Neural progenitor cell (in vitro differentiated cells): ENCODE measurements at regions not wholly inside any gene's neighbourhood (a gene's known extent, or its start where the extent isn't known, plus 50 kb on each side); places are given as distances from the start of the nearest gene placed in this dataset.
A peak's percentile ranks its signal among the peaks of the same experiment; 100 is the strongest.

ENCODE experiments used
- DNase-seq: peaks from one replicate; pipeline ENCODE4 v3.0.0-alpha.2; 2016; ENCODE audit warnings: low spot score
- H2AFZ ChIP-seq: fragments of 200-600 bp; sonication (generic); replicated peaks from 2 replicates; pipeline ENCODE4 v1.6.1; 2016; ENCODE audit warnings: antibody characterized with exemption
- H3F3A ChIP-seq: fragments of 200-600 bp; sonication (generic); 2 replicates; pipeline ENCODE4 v1.6.1; 2016; ENCODE audit warnings: antibody characterized with exemption, low read depth
- H3K27ac ChIP-seq: fragments of 200-600 bp; sonication (generic); 2 replicates; pipeline ENCODE4 v1.5.1; 2016; ENCODE audit warnings: mild to moderate bottlenecking
- H3K27me3 ChIP-seq: fragments of 200-600 bp; sonication (generic); 2 replicates; pipeline ENCODE4 v1.6.1; 2016; ENCODE audit warnings: mild to moderate bottlenecking, moderate library complexity
- H3K36me3 ChIP-seq: fragments of 200-600 bp; sonication (generic); 2 replicates; pipeline ENCODE4 v1.5.1; 2016
- H3K4me1 ChIP-seq: fragments of 200-600 bp; sonication (generic); 2 replicates; pipeline ENCODE4 v1.6.1; 2016; ENCODE audit warnings: mixed run types
- H3K4me2 ChIP-seq: fragments of 200-600 bp; sonication (generic); 2 replicates; pipeline ENCODE4 v1.6.1; 2016
- H3K4me3 ChIP-seq: fragments of 200-600 bp; sonication (generic); 2 replicates; pipeline ENCODE4 v1.5.1; 2016
- H3K79me2 ChIP-seq: fragments of 200-600 bp; sonication (generic); 2 replicates; pipeline ENCODE4 v1.6.1; 2016; ENCODE audit warnings: low read depth
- H3K9ac ChIP-seq: fragments of 200-600 bp; sonication (generic); 2 replicates; pipeline ENCODE4 v1.6.1; 2016
- H3K9me3 ChIP-seq: fragments of 200-600 bp; sonication (generic); 2 replicates; pipeline ENCODE4 v1.5.1; 2016; ENCODE audit warnings: low read depth
- H4K20me1 ChIP-seq: fragments of 200-600 bp; sonication (generic); 2 replicates; pipeline ENCODE4 v1.6.1; 2016; ENCODE audit warnings: low read depth
- H3K27ac Mint-ChIP-seq: 3 replicates; pipeline ENCODE4 v1.8.0; 2021; ENCODE audit warnings: mixed read lengths
- H3K27me3 Mint-ChIP-seq: 2 replicates; pipeline ENCODE4 v1.8.0; 2022; ENCODE audit warnings: low read depth, mild to moderate bottlenecking, inconsistent platforms, moderate library complexity, mixed read lengths; ENCODE audit not compliant: insufficient read depth
- H3K36me3 Mint-ChIP-seq: 3 replicates; pipeline ENCODE4 v1.8.0; 2021; ENCODE audit warnings: mixed read lengths
- H3K4me1 Mint-ChIP-seq: 3 replicates; pipeline ENCODE4 v1.8.0; 2021; ENCODE audit warnings: mixed read lengths
- H3K4me3 Mint-ChIP-seq: 3 replicates; pipeline ENCODE4 v1.8.0; 2021; ENCODE audit warnings: mild to moderate bottlenecking, moderate library complexity, mixed read lengths
- H3K9me3 Mint-ChIP-seq: 3 replicates; pipeline ENCODE4 v1.8.0; 2020; ENCODE audit warnings: mixed read lengths
- EZH2 ChIP-seq: fragments of 200-600 bp; sonication (generic); IDR thresholded peaks from 2 replicates; pipeline ENCODE4 v1.6.1; 2017; ENCODE audit warnings: antibody characterized with exemption, mild to moderate bottlenecking, moderate library complexity
- EZH2phosphoT487 ChIP-seq: fragments of 200-600 bp; sonication (generic); IDR thresholded peaks from 2 replicates; pipeline ENCODE4 v1.6.1; 2017; ENCODE audit warnings: antibody characterized with exemption
- TF ChIP-seq, protein P1 (sequence below): fragments of 200-600 bp; sonication (generic); IDR thresholded peaks from 2 replicates; pipeline ENCODE4 v1.5.1; 2017; ENCODE audit warnings: antibody characterized with exemption, mild to moderate bottlenecking

DNA sequence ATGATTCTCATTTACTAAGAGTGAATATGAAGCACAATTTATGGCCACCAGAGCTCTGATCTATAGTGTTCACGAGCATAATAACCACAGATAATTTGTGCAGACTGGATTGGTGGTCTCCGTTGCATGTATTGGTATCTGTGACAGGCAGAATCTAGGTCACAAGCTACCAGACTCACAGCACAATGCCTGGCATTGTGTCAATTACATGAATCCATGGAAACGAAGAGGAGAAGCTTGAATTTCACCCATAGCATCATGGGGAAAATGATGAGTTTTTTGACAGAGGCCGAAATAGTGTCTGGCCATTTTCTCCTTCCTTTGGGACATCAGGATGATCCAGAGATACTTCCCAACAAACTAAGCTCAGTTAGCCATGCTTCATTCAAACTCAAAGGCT, 52.3 kb upstream of the TMEM170B start:
- Histone ChIP-seq H3K27ac (peak overlapping the region; percentile 68), H3K27me3 (no peaks in the 10 kb centered on the region), H3K4me1 (peaks cover 27% of the 10 kb centered on the region), H3K79me2 (no peaks in the 10 kb centered on the region), H3K4me2 (peak overlapping the region; percentile 27), H3K4me3 (no peak overlapping the region), H4K20me1 (no peaks in the 10 kb centered on the region), H3K9ac (no peak overlapping the region), H3K9me3 (no peaks in the 10 kb centered on the region), H2AFZ (no peak overlapping the region), H3K36me3 (no peaks in the 10 kb centered on the region), H3F3A (peaks cover 20% of the 10 kb centered on the region)
- no peaks in the 10 kb centered on the region for H3K36me3 Mint-ChIP-seq
- H3K4me3 Mint-ChIP-seq, result no peak overlapping the region
- DNase-seq, result no peak
- H3K27me3 Mint-ChIP-seq, result peaks cover 2% of the 10 kb centered on the region
- peak overlapping the region; percentile 69 for H3K27ac Mint-ChIP-seq
- peaks cover 30% of the 10 kb centered on the region for H3K4me1 Mint-ChIP-seq
- TF ChIP-seq EZH2phosphoT487 (no peak), EZH2 (no peak)
- TF ChIP-seq, protein P1, sequence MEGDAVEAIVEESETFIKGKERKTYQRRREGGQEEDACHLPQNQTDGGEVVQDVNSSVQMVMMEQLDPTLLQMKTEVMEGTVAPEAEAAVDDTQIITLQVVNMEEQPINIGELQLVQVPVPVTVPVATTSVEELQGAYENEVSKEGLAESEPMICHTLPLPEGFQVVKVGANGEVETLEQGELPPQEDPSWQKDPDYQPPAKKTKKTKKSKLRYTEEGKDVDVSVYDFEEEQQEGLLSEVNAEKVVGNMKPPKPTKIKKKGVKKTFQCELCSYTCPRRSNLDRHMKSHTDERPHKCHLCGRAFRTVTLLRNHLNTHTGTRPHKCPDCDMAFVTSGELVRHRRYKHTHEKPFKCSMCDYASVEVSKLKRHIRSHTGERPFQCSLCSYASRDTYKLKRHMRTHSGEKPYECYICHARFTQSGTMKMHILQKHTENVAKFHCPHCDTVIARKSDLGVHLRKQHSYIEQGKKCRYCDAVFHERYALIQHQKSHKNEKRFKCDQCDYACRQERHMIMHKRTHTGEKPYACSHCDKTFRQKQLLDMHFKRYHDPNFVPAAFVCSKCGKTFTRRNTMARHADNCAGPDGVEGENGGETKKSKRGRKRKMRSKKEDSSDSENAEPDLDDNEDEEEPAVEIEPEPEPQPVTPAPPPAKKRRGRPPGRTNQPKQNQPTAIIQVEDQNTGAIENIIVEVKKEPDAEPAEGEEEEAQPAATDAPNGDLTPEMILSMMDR, result no peak
- H3K9me3 Mint-ChIP-seq, result no peaks in the 10 kb centered on the region

DNA sequence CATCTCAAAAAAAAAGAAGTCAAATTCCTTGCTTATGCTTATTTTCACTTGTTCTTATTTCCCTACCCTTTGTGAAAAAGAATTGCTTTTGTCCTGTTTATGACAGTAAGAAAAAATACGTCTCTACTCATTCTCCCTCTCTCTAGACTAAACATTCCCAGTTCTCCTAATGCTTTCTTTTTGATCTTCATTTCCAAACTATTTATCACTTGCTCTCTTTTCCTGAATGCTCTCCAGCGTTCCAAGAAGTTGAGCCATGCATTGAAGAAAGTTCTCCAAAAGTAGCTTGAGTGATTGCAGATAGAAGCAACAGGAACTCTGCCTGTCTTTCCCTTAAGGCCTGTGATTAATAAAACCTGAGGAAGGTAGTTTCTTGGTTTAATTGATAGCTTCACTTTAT, 53.1 kb upstream of the TMEM170B start:
- H3F3A ChIP-seq, result peaks cover 20% of the 10 kb centered on the region
- H2AFZ ChIP-seq, result no peak overlapping the region
- H3K9ac ChIP-seq, result no peak overlapping the region
- TF ChIP-seq, protein P1, result no peak
- TF ChIP-seq EZH2, result no peak
- no peak for TF ChIP-seq EZH2phosphoT487
- no peaks in the 10 kb centered on the region for H3K36me3 ChIP-seq
- peaks cover 29% of the 10 kb centered on the region for H3K4me1 Mint-ChIP-seq
- no peaks in the 10 kb centered on the region for H3K79me2 ChIP-seq
- H3K4me3 ChIP-seq, result no peak overlapping the region
- H3K36me3 Mint-ChIP-seq, result no peaks in the 10 kb centered on the region
- DNase-seq, result no peak
- no peaks in the 10 kb centered on the region for H3K9me3 ChIP-seq
- H3K27ac Mint-ChIP-seq, result no peak overlapping the region
- H3K9me3 Mint-ChIP-seq, result no peaks in the 10 kb centered on the region
- H3K27me3 ChIP-seq, result no peaks in the 10 kb centered on the region
- no peak overlapping the region for H3K4me2 ChIP-seq
- no peaks in the 10 kb centered on the region for H4K20me1 ChIP-seq
- no peak overlapping the region for H3K4me3 Mint-ChIP-seq
- peaks cover 27% of the 10 kb centered on the region for H3K4me1 ChIP-seq
- H3K27me3 Mint-ChIP-seq, result peaks cover 2% of the 10 kb centered on the region
- H3K27ac ChIP-seq, result no peak overlapping the region

DNA sequence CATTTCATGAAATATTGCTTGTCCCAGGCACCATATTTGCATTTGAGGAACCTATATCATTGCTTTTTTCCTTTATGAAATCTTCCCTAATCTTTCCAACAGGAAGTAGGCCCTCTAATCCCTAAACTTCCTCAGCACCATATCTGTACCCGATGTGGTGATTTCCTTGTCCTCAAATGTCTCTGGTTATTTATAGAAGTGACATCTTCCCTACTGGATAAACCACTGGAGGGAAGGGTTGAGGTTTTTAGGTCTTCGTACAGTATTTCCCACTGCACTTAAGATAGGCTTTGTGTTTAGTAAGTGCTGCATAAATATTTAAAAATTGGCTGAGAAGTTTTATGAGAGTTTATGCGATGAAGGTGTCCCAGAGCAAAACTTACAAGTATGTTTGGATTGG, 54.9 kb upstream of the TMEM170B start:
- Histone ChIP-seq H3K9ac (no peak overlapping the region), H4K20me1 (no peaks in the 10 kb centered on the region), H3K27me3 (no peaks in the 10 kb centered on the region), H3K4me1 (peaks cover 27% of the 10 kb centered on the region), H2AFZ (no peak overlapping the region), H3K4me3 (no peak overlapping the region), H3F3A (peaks cover 20% of the 10 kb centered on the region), H3K79me2 (no peaks in the 10 kb centered on the region), H3K9me3 (no peaks in the 10 kb centered on the region), H3K4me2 (no peak overlapping the region), H3K36me3 (no peaks in the 10 kb centered on the region), H3K27ac (no peak overlapping the region)
- Mint-ChIP-seq H3K9me3 (no peaks in the 10 kb centered on the region), H3K27ac (no peak overlapping the region), H3K4me3 (no peak overlapping the region), H3K27me3 (peaks cover 2% of the 10 kb centered on the region), H3K36me3 (no peaks in the 10 kb centered on the region), H3K4me1 (peaks cover 26% of the 10 kb centered on the region)
- no peak for DNase-seq
- TF ChIP-seq EZH2 (no peak), EZH2phosphoT487 (no peak)
- TF ChIP-seq, protein P1, result no peak
